WTC11 (cell line): ENCODE measurements at regions not wholly inside any gene's neighbourhood (a gene's known extent, or its start where the extent isn't known, plus 50 kb on each side); places are given as distances from the start of the nearest gene placed in this dataset.

Source experiments
- AFF4 ChIP-seq: sonication (generic); formaldehyde crosslinking; IDR thresholded peaks from 2 replicates; pipeline ENCODE4 v1.8.1; 2023; ENCODE audit warnings: mild to moderate bottlenecking, missing genetic modification reagents, borderline replicate concordance
- ATF3 ChIP-seq: sonication (generic); formaldehyde crosslinking; conservative IDR thresholded peaks from 2 replicates; pipeline ENCODE4 v1.8.1; 2022; ENCODE audit warnings: mild to moderate bottlenecking, missing genetic modification reagents
- CTCF ChIP-seq: fragments of 200-600 bp; IDR thresholded peaks from 2 replicates; pipeline ENCODE4 v1.8.0; 2022; ENCODE audit warnings: antibody characterized with exemption
- ELF4 ChIP-seq: sonication (generic); formaldehyde crosslinking; IDR thresholded peaks from 2 replicates; pipeline ENCODE4 v1.8.1; 2022; ENCODE audit warnings: low read depth, mild to moderate bottlenecking, moderate library complexity, missing genetic modification reagents
- GTF2I ChIP-seq: fragments of 250-450 bp; sonication (Bioruptor Pico); conservative IDR thresholded peaks from 2 replicates; pipeline ENCODE4 v1.4.0; 2021; ENCODE audit warnings: mild to moderate bottlenecking
- IRF2 ChIP-seq: sonication (generic); formaldehyde crosslinking; IDR thresholded peaks from 2 replicates; pipeline ENCODE4 v1.8.0; 2022; ENCODE audit warnings: low read depth, missing genetic modification reagents, borderline replicate concordance
- MAX ChIP-seq: sonication (generic); formaldehyde crosslinking; IDR thresholded peaks from 2 replicates; pipeline ENCODE4 v1.8.0; 2022; ENCODE audit warnings: mild to moderate bottlenecking, missing genetic modification reagents
- NR1H2 ChIP-seq: sonication (generic); formaldehyde crosslinking; IDR thresholded peaks from 2 replicates; pipeline ENCODE4 v1.9.0; 2021; ENCODE audit warnings: mild to moderate bottlenecking, moderate library complexity, missing genetic modification reagents
- ZBTB43 ChIP-seq: sonication (generic); formaldehyde crosslinking; IDR thresholded peaks from 2 replicates; pipeline ENCODE4 v1.8.1; 2023; ENCODE audit warnings: mild to moderate bottlenecking, missing genetic modification reagents
- ZNF512 ChIP-seq: sonication (generic); formaldehyde crosslinking; IDR thresholded peaks from 2 replicates; pipeline ENCODE4 v1.8.1; 2022; ENCODE audit warnings: missing genetic modification reagents, borderline replicate concordance
- TF ChIP-seq, protein P1 (sequence below): fragments of 250-450 bp; sonication (Bioruptor Pico); IDR thresholded peaks from 2 replicates; pipeline ENCODE4 v2.1.2; 2022; ENCODE audit warnings: mild to moderate bottlenecking, moderate library complexity

DNA sequence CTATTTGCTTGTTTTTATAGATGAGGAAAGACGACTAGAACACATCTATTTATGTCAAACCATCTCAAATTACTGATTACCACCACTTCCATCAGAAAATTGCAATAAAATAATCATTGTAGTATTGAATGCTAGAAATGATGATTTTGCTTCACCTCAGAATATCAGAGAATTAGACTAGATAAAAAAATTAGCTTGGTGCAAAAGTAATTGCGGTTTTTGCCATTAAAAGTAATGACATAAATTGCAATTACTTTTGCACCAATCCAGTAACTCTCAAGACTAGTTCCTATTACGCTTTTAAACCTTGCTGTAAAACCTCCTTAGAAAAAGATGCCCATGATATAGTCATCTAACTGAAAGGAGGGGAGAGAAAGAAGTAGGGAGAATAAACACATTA, 556.7 kb upstream of the GRIN3A start:
- TF ChIP-seq ATF3 (CRISPR knock-in tag) (no peak), CTCF (no peak), MAX (CRISPR knock-in tag) (no peak), ZNF512 (no peak), ELF4 (CRISPR knock-in tag) (no peak), GTF2I (CRISPR knock-in tag) (no peak), IRF2 (CRISPR knock-in tag) (no peak), ZBTB43 (CRISPR knock-in tag) (no peak), AFF4 (CRISPR knock-in tag) (no peak), NR1H2 (CRISPR knock-in tag) (no peak)
- TF ChIP-seq, protein P1, sequence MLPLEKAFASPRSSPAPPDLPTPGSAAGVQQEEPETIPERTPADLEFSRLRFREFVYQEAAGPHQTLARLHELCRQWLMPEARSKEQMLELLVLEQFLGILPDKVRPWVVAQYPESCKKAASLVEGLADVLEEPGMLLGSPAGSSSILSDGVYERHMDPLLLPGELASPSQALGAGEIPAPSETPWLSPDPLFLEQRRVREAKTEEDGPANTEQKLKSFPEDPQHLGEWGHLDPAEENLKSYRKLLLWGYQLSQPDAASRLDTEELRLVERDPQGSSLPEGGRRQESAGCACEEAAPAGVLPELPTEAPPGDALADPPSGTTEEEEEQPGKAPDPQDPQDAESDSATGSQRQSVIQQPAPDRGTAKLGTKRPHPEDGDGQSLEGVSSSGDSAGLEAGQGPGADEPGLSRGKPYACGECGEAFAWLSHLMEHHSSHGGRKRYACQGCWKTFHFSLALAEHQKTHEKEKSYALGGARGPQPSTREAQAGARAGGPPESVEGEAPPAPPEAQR (CRISPR knock-in tag) = no peak
